MCF 10A (cell line): ENCODE measurements at regions not wholly inside any gene's neighbourhood (a gene's known extent, or its start where the extent isn't known, plus 50 kb on each side); places are given as distances from the start of the nearest gene placed in this dataset.

Experiments used
- BruUV-seq: library from RNA; stranded (reverse); fragments of 400-500 nt; replicated peaks from 2 replicates; lab custom pipeline; 2021; lab: Mats Ljungman, UMichigan
- CTCF ChIA-PET: fragments of 300-600 bp; sonication (Branson Sonifier 250); formaldehyde crosslinking; extraction: SDS; loops from one replicate; lab custom pipeline; 2021; ENCODE audit warnings: antibody characterized with exemption, inconsistent platforms; lab: Yijun Ruan, JAX
- POLR2A ChIA-PET: fragments of 300-600, 350-650 bp; sonication (Branson Sonifier 250); formaldehyde crosslinking; extraction: SDS; loops from one replicate; lab custom pipeline; 2020; ENCODE audit warnings: antibody characterized with exemption, inconsistent platforms; lab: Yijun Ruan, JAX
- DNase-seq: peaks from one replicate; pipeline ENCODE4 v3.0.0-alpha.2; 2018; ENCODE audit not compliant: unreplicated experiment
- H3K27ac Mint-ChIP-seq: one replicate; pipeline ENCODE4 v1.8.0; 2022; ENCODE audit warnings: mild to moderate bottlenecking, low read depth, mixed read lengths; ENCODE audit not compliant: unreplicated experiment
- H3K27me3 Mint-ChIP-seq: one replicate; pipeline ENCODE4 v1.8.0; 2022; ENCODE audit warnings: mixed read lengths; ENCODE audit not compliant: insufficient read depth, unreplicated experiment
- H3K36me3 Mint-ChIP-seq: one replicate; pipeline ENCODE4 v1.8.0; 2022; ENCODE audit warnings: mild to moderate bottlenecking, moderate library complexity, mixed read lengths; ENCODE audit not compliant: insufficient read depth, unreplicated experiment
- H3K4me1 Mint-ChIP-seq: one replicate; pipeline ENCODE4 v1.8.0; 2022; ENCODE audit warnings: mixed read lengths; ENCODE audit not compliant: insufficient read depth, unreplicated experiment
- H3K4me3 Mint-ChIP-seq: one replicate; pipeline ENCODE4 v1.8.0; 2022; ENCODE audit warnings: mild to moderate bottlenecking, moderate library complexity, mixed read lengths; ENCODE audit not compliant: unreplicated experiment
- H3K9me3 Mint-ChIP-seq: one replicate; pipeline ENCODE4 v1.8.0; 2022; ENCODE audit warnings: mixed read lengths; ENCODE audit not compliant: unreplicated experiment
- intact Hi-C: fragments of 100-400 bp; cut with micrococcal nuclease; formaldehyde crosslinking; loops from 2 replicates; pipeline ENCODE4 v1.14.1; 2022
- TF ChIP-seq, protein P1 (sequence below): fragments of 200-600 bp; IDR thresholded peaks from one replicate; pipeline ENCODE4 v1.8.0; 2022; ENCODE audit warnings: antibody characterized with exemption, mild to moderate bottlenecking; ENCODE audit not compliant: unreplicated experiment

DNA sequence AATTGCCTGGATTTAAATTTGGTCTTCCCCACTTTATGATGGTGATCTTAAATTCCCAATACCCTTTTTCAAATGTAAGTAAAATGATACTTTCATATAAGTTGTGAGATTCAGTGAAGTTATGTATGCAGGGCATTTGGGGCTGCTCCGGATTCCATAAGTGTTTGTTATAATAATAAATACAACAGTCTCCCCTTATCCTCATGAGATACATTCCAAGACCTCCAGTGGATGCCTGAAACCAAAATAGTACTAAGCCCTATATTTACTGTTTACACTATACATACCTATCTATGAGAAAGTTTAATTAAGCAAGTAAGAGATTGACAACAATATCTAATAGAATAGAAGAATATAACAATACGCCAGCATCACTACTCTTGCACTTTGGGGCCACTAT lies 2237.8 kb downstream of the PCDH9 start:
- TF ChIP-seq, protein P1, sequence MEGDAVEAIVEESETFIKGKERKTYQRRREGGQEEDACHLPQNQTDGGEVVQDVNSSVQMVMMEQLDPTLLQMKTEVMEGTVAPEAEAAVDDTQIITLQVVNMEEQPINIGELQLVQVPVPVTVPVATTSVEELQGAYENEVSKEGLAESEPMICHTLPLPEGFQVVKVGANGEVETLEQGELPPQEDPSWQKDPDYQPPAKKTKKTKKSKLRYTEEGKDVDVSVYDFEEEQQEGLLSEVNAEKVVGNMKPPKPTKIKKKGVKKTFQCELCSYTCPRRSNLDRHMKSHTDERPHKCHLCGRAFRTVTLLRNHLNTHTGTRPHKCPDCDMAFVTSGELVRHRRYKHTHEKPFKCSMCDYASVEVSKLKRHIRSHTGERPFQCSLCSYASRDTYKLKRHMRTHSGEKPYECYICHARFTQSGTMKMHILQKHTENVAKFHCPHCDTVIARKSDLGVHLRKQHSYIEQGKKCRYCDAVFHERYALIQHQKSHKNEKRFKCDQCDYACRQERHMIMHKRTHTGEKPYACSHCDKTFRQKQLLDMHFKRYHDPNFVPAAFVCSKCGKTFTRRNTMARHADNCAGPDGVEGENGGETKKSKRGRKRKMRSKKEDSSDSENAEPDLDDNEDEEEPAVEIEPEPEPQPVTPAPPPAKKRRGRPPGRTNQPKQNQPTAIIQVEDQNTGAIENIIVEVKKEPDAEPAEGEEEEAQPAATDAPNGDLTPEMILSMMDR: no peak
- Mint-ChIP-seq H3K9me3 (peaks cover 6% of the 10 kb centered on the region), H3K4me3 (no peak overlapping the region), H3K27ac (no peak overlapping the region), H3K27me3 (no peaks in the 10 kb centered on the region), H3K4me1 (no peaks in the 10 kb centered on the region), H3K36me3 (no peaks in the 10 kb centered on the region)
- POLR2A ChIA-PET: no interaction called here
- DNase-seq: no peak
- CTCF ChIA-PET: no interaction called here
- BruUV-seq: no TSS peak
- intact Hi-C loops: no loop called here

DNA sequence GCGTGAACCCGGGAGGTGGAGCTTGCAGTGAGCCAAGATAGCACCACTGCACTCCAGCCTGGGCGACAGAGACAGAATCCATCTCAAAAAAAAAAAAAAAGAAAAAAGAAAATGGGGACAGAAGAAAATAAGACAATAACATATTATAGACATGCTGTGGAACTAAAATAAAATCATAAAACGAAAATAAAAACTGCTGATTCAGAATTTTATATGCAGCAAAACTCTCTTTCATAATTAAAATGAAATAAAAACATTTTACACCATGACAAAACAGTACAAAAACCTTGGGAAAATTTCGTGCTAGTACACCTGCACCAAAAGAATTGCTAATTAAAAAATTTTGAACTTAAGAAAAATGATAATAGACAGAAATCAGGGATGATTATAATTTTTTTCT lies 2245.1 kb downstream of the PCDH9 start:
- H3K27me3 Mint-ChIP-seq: no peaks in the 10 kb centered on the region
- DNase-seq: no peak
- intact Hi-C loops: no loop called here
- no peak overlapping the region for H3K27ac Mint-ChIP-seq
- CTCF ChIA-PET: no interaction called here
- POLR2A ChIA-PET: no interaction called here
- BruUV-seq: no TSS peak
- H3K36me3 Mint-ChIP-seq: no peaks in the 10 kb centered on the region
- no peak overlapping the region for H3K4me3 Mint-ChIP-seq
- H3K4me1 Mint-ChIP-seq: no peaks in the 10 kb centered on the region
- TF ChIP-seq, protein P1: no peak
- H3K9me3 Mint-ChIP-seq: peaks cover 17% of the 10 kb centered on the region

DNA sequence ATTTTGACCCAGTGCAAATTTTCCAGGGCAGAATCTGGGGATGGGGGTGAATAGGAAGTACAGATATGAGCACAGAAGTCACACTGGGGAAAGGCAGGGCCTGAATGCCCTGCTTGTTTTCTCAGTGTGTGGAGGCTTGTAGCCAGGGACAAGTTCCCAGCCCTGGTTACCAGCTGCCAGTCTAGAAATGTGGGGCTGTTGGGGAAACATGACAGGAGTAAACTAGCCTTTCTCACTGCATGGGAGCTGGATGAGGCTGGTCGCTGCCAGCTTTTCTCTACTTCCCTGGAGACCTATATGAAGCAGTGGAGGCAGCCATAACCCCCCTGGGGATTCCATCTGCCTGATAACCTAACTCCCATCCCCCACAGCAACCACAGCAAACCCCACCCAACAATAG lies 2267.7 kb downstream of the PCDH9 start:
- Mint-ChIP-seq H3K36me3 (no peaks in the 10 kb centered on the region), H3K27ac (no peak overlapping the region), H3K9me3 (no peaks in the 10 kb centered on the region), H3K4me3 (no peak overlapping the region), H3K27me3 (no peaks in the 10 kb centered on the region), H3K4me1 (no peaks in the 10 kb centered on the region)
- TF ChIP-seq, protein P1: no peak
- no peak for DNase-seq
- BruUV-seq: no TSS peak
- intact Hi-C loops: no loop called here
- ChIA-PET CTCF (interaction anchor here (0.6 kb wide), 3 partner anchors 20 to 1058 kb away, joined by 3 to 5 read pairs (median 3); no protein-coding TSS in a partner anchor), POLR2A (interaction anchor here (1.7 kb wide), 1 partner anchor 15 kb away, joined by 4 read pairs; no protein-coding TSS in a partner anchor)

DNA sequence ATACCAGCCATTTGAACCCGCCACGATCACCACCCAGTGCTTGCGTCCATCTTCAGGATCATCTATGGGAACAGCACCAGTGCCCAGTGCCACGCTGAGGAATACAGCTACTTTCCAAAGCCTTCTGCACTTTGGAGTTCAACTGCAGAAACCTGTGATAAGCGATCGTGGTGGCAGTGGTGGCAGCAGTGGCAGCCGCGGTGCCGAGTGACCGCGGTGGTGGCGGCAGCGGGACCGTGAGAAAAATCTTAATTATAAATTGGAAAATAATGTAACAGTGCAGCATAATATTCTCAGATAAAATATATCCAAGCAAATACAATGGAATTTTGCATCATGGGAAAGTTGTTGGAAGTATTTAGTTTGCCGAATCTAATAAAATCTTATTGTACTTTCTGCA lies 2270.9 kb downstream of the PCDH9 start:
- Mint-ChIP-seq H3K4me3 (no peak overlapping the region), H3K36me3 (no peaks in the 10 kb centered on the region), H3K27ac (no peak overlapping the region), H3K9me3 (no peaks in the 10 kb centered on the region), H3K4me1 (no peaks in the 10 kb centered on the region), H3K27me3 (no peaks in the 10 kb centered on the region)
- intact Hi-C loops: no loop called here
- ChIA-PET POLR2A (no interaction called here), CTCF (no interaction called here)
- TF ChIP-seq, protein P1: no peak
- DNase-seq: no peak
- no TSS peak for BruUV-seq
